ENCODE measurements at regions not wholly inside any gene's neighbourhood (a gene's known extent, or its start where the extent isn't known, plus 50 kb on each side); places are given as distances from the start of the nearest gene placed in this dataset.

GRCh38 chr15:87317900-87318299 is 938.6 kb downstream of the NTRK3 start:
- TF ChIP-seq CTCF (conservative IDR thresholded peaks at IDR 0.05; ENCODE audit: low read length): no peak
- TF ChIP-seq EZH2phosphoT487 (IDR thresholded peaks at IDR 0.05; ENCODE audit: borderline replicate concordance, low read depth, low read length): no peak

Data from OCI-LY7 (cell line).